ENCODE measurements at regions not wholly inside any gene's neighbourhood (a gene's known extent, or its start where the extent isn't known, plus 50 kb on each side); places are given as distances from the start of the nearest gene placed in this dataset.
"Not testable (repeated sequence)": the region's sequence is repeated elsewhere in the genome, so short reads cannot be mapped to it uniquely, and the experiment has no call there.

GRCh38 chr13:44868397-44868796 lies 120.9 kb downstream of the NUFIP1 start:
- Histone ChIP-seq H3K36me3 (replicated peaks) (no peaks in the 10 kb centered on the region), H3K27ac (no peak overlapping the region), H3K4me3 (ENCODE audit: low read depth, low read length) (no peak overlapping the region), H3K27me3 (replicated peaks) (no peaks in the 10 kb centered on the region)
- in situ Hi-C loops (cut with HindIII; ENCODE audit: low pct_ligation_motif_present, low sequenced_read_pairs): no loop called here
- DNase-seq: no peak
- TF ChIP-seq CTCF (IDR thresholded peaks at IDR 0.05; ENCODE audit: low read depth, low read length, missing control alignments): no peak

- H3K4me3 ChIP-seq (ENCODE audit: low read depth, low read length): no peak overlapping the region
- no peaks in the 10 kb centered on the region for H3K36me3 ChIP-seq (replicated peaks)
- H3K27me3 ChIP-seq (replicated peaks): no peaks in the 10 kb centered on the region
- in situ Hi-C loops (cut with HindIII; ENCODE audit: low pct_ligation_motif_present, low sequenced_read_pairs): no loop called here
- no peak for DNase-seq
- no peak for TF ChIP-seq CTCF (IDR thresholded peaks at IDR 0.05; ENCODE audit: low read depth, low read length, missing control alignments)
- no peak overlapping the region for H3K27ac ChIP-seq
These were observed 121.4 kb downstream of the NUFIP1 start for GRCh38 chr13:44867825-44868224.

GRCh38 chr13:44866411-44866911 lies 122.8 kb downstream of the NUFIP1 start:
- no peak for DNase-seq
- Histone ChIP-seq H3K36me3 (replicated peaks) (no peaks in the 10 kb centered on the region), H3K4me3 (ENCODE audit: low read depth, low read length) (no peak overlapping the region), H3K27me3 (replicated peaks) (no peaks in the 10 kb centered on the region), H3K27ac (no peak overlapping the region)
- in situ Hi-C loops (cut with HindIII; ENCODE audit: low pct_ligation_motif_present, low sequenced_read_pairs): no loop called here
- TF ChIP-seq CTCF (IDR thresholded peaks at IDR 0.05; ENCODE audit: low read depth, low read length, missing control alignments): no peak

GRCh38 chr13:44865722-44866410 lies 123.4 kb downstream of the NUFIP1 start:
- no peak for DNase-seq
- Histone ChIP-seq H3K27me3 (replicated peaks) (no peaks in the 10 kb centered on the region), H3K4me3 (ENCODE audit: low read depth, low read length) (no peak overlapping the region), H3K27ac (no peak overlapping the region), H3K36me3 (replicated peaks) (no peaks in the 10 kb centered on the region)
- in situ Hi-C loops (cut with HindIII; ENCODE audit: low pct_ligation_motif_present, low sequenced_read_pairs): no loop called here
- no peak for TF ChIP-seq CTCF (IDR thresholded peaks at IDR 0.05; ENCODE audit: low read depth, low read length, missing control alignments)

GRCh38 chr13:44863641-44864040 lies 125.6 kb downstream of the NUFIP1 start:
- H3K4me3 ChIP-seq (ENCODE audit: low read depth, low read length); H3K27me3 ChIP-seq (replicated peaks); H3K27ac ChIP-seq; H3K36me3 ChIP-seq (replicated peaks); in situ Hi-C loops (cut with HindIII; ENCODE audit: low pct_ligation_motif_present, low sequenced_read_pairs); DNase-seq: not testable (repeated sequence)

- H3K36me3 ChIP-seq (replicated peaks): no peaks in the 10 kb centered on the region
- DNase-seq: no peak
- no peak for TF ChIP-seq CTCF (IDR thresholded peaks at IDR 0.05; ENCODE audit: low read depth, low read length, missing control alignments)
- H3K27me3 ChIP-seq (replicated peaks): no peaks in the 10 kb centered on the region
- no peak overlapping the region for H3K27ac ChIP-seq
- no peak overlapping the region for H3K4me3 ChIP-seq (ENCODE audit: low read depth, low read length)
- in situ Hi-C loops (cut with HindIII; ENCODE audit: low pct_ligation_motif_present, low sequenced_read_pairs): no loop called here
These were observed 128.8 kb downstream of the NUFIP1 start for GRCh38 chr13:44860454-44860853.
